ENCODE measurements at regions not wholly inside any gene's neighbourhood (a gene's known extent, or its start where the extent isn't known, plus 50 kb on each side); places are given as distances from the start of the nearest gene placed in this dataset.

GRCh38 chr5:86125731-86126601 lies 491.8 kb upstream of the COX7C start:
- Histone ChIP-seq H3K9ac (ENCODE audit: insufficient read depth in 1 of 2, low read depth in 2 of 2, low read length in 2 of 2) (no peak overlapping the region), H2AFZ (ENCODE audit: low read depth, low read length) (no peak overlapping the region), H3K27ac (ENCODE audit: extremely low read depth, low read depth, low read length) (no peak overlapping the region), H3K27me3 (ENCODE audit: control insufficient read depth in 2 of 2, insufficient read depth in 2 of 2, low read length in 2 of 2) (no peaks in the 10 kb centered on the region), H3K79me2 (ENCODE audit: control insufficient read depth, insufficient read depth, low read length) (no peaks in the 10 kb centered on the region), H3K4me1 (replicated peaks in 1 of 2; ENCODE audit: control insufficient read depth in 2 of 2, insufficient read depth in 2 of 2, low read length in 2 of 2) (no peaks in the 10 kb centered on the region), H3K4me3 (no peak overlapping the region), H3K9me3 (replicated peaks; ENCODE audit: control insufficient read depth, insufficient read depth, low read depth, low read length) (no peaks in the 10 kb centered on the region), H4K20me1 (replicated peaks; ENCODE audit: control insufficient read depth, insufficient read depth, low read length) (no peaks in the 10 kb centered on the region), H3K4me2 (ENCODE audit: insufficient read depth, low read length) (no peak overlapping the region), H3K9me1 (ENCODE audit: control insufficient read depth, insufficient read depth, low read length) (no peaks in the 10 kb centered on the region), H3K36me3 (ENCODE audit: control insufficient read depth, insufficient read depth, low read length) (no peaks in the 10 kb centered on the region)
- DNase-seq (ENCODE audit: extremely low read depth in 1 of 4, low spot score in 3 of 4) = no peak
- BruUV-seq (replicated peaks) = no TSS peak
- intact Hi-C loops (cut with micrococcal nuclease) = no loop called here
- POLR2A ChIA-PET = no interaction called here
- no peak for FAIRE-seq
- CTCF ChIA-PET (ENCODE audit: low intra/inter-chr PET ratio) = no interaction called here
- in situ Hi-C loops (cut with MboI) = no loop called here
- no peak for ATAC-seq
- whole genome bisulfite sequencing (ENCODE audit: insufficient coverage, low coverage, missing lambda C conversion rate) = 0% methylated on average over 2 of the region's 2 CpGs
- no peak for TF ChIP-seq SIRT6 (IDR thresholded peaks at IDR 0.05; ENCODE audit: low read depth, low read length)
- TF ChIP-seq ZNF561 (CRISPR knock-in tag; conservative IDR thresholded peaks at IDR 0.05) = no peak
- no peak for TF ChIP-seq CTCF (IDR thresholded peaks at IDR 0.05 in 2 of 3, conservative IDR thresholded peaks at IDR 0.05 in 1 of 3; ENCODE audit: insufficient read depth in 2 of 3, low read depth in 1 of 3, low read length in 3 of 3)
- no peak for TF ChIP-seq GTF2F1 (IDR thresholded peaks at IDR 0.05; ENCODE audit: low read depth, low read length)
- no peak for TF ChIP-seq ETV5 (CRISPR knock-in tag; IDR thresholded peaks at IDR 0.05; ENCODE audit: low read depth)
- TF ChIP-seq ZNF41 (CRISPR knock-in tag; conservative IDR thresholded peaks at IDR 0.05) = no peak
- TF ChIP-seq ZNF449 (CRISPR knock-in tag; IDR thresholded peaks at IDR 0.05) = no peak
- no peak for TF ChIP-seq MAZ (CRISPR knock-in tag; conservative IDR thresholded peaks at IDR 0.05 in 1 of 2, IDR thresholded peaks at IDR 0.05 in 1 of 2)
- TF ChIP-seq CHAMP1 (IDR thresholded peaks at IDR 0.05) = no peak
- TF ChIP-seq STAT6 (CRISPR knock-in tag; IDR thresholded peaks at IDR 0.05) = no peak
- no peak for TF ChIP-seq CXXC5 (CRISPR knock-in tag; IDR thresholded peaks at IDR 0.05)
